ENCODE measurements at regions not wholly inside any gene's neighbourhood (a gene's known extent, or its start where the extent isn't known, plus 50 kb on each side); places are given as distances from the start of the nearest gene placed in this dataset.

- H3K27me3 Mint-ChIP-seq = no peaks in the 10 kb centered on the region
- intact Hi-C loops (cut with micrococcal nuclease) = no loop called here
- no peak overlapping the region for H3K27ac Mint-ChIP-seq
- H3K9me3 Mint-ChIP-seq = peaks cover 23% of the 10 kb centered on the region
- no peaks in the 10 kb centered on the region for H3K4me1 Mint-ChIP-seq (ENCODE audit: low read depth)
- no peaks in the 10 kb centered on the region for H3K36me3 Mint-ChIP-seq (ENCODE audit: low read depth)
- no peak overlapping the region for H3K4me3 Mint-ChIP-seq
Measured at GRCh38 chr17:70483624-70484023, 314.3 kb downstream of the KCNJ2 start.

DNA sequence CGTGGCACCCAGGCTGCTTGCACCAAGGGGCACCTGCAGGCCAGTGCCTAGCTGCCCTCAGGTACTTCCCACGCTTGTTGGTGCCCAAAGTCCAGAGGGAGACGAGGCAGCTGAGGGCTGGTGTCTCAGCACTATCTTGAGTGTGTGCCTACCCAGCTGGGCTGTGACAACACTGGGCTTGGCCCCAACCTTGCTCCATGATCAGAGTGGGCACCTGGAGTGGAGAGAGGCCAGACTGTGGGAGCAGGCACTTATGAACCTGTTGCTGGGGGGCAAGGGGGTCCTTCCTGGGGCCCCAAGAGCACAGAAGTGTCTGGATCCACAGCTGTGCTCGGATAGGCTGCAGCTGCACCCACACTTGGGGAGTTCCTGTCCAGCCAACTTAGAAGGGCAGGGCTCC is 314.7 kb downstream of the KCNJ2 start:
- peaks cover 23% of the 10 kb centered on the region for H3K9me3 Mint-ChIP-seq
- H3K4me3 Mint-ChIP-seq = no peak overlapping the region
- H3K27ac Mint-ChIP-seq = no peak overlapping the region
- intact Hi-C loops (cut with micrococcal nuclease) = no loop called here
- no peaks in the 10 kb centered on the region for H3K27me3 Mint-ChIP-seq
- no peaks in the 10 kb centered on the region for H3K36me3 Mint-ChIP-seq (ENCODE audit: low read depth)
- H3K4me1 Mint-ChIP-seq (ENCODE audit: low read depth) = no peaks in the 10 kb centered on the region

DNA sequence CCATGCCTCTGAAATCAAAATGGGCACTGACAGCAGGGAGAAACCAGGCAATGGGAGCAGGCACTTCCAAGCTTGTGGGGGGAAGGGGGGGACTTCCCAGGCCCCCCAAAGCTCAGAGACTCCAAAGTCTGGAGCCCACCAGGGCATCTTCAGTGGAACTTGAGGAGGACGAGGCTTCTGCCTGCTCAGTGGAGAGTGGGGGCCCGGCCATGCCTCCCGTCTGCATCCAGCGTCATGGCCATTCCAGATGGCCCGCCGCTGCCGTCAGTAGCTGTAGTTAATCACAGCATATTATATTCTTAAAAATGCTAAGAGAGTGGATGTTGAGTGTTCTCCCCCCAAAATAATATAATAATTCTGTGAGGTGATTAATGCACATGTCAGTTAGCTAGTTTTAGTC is 315.2 kb downstream of the KCNJ2 start:
- intact Hi-C loops (cut with micrococcal nuclease) = no loop called here
- Mint-ChIP-seq H3K9me3 (peaks cover 23% of the 10 kb centered on the region), H3K27ac (no peak overlapping the region), H3K36me3 (ENCODE audit: low read depth) (no peaks in the 10 kb centered on the region), H3K4me1 (ENCODE audit: low read depth) (no peaks in the 10 kb centered on the region), H3K27me3 (no peaks in the 10 kb centered on the region), H3K4me3 (no peak overlapping the region)

DNA sequence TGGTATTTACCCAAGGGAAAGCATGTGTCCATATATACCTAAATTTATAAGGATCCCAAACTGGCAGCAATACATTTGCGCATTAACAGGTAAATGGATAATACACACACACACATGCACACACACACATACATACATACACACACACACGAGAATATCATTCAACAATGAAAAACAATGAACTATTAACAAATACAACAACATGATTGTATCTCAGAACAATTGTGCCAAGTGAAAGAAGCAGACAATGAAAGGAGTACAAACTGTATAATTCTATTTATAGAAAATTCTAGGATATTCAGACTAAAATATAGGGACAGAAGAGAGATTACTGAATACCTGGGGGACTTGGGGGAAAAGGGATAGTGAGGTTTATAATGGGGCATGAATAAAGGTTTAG is 323.0 kb downstream of the KCNJ2 start:
- H3K4me3 Mint-ChIP-seq = no peak overlapping the region
- no peaks in the 10 kb centered on the region for H3K27me3 Mint-ChIP-seq
- no peak overlapping the region for H3K27ac Mint-ChIP-seq
- H3K36me3 Mint-ChIP-seq (ENCODE audit: low read depth) = no peaks in the 10 kb centered on the region
- H3K9me3 Mint-ChIP-seq = no peaks in the 10 kb centered on the region
- intact Hi-C loops (cut with micrococcal nuclease) = loop anchor here (10.0 kb wide), 2 partner anchors 62 to 318 kb away; no protein-coding TSS in a partner anchor
- H3K4me1 Mint-ChIP-seq (ENCODE audit: low read depth) = peaks cover 19% of the 10 kb centered on the region

- H3K9me3 Mint-ChIP-seq = no peaks in the 10 kb centered on the region
- H3K27me3 Mint-ChIP-seq = no peaks in the 10 kb centered on the region
- intact Hi-C loops (cut with micrococcal nuclease) = loop anchor here (10.0 kb wide), 2 partner anchors 61 to 319 kb away; no protein-coding TSS in a partner anchor
- H3K36me3 Mint-ChIP-seq (ENCODE audit: low read depth) = no peaks in the 10 kb centered on the region
- peak overlapping the region; percentile 31 for H3K27ac Mint-ChIP-seq
- peaks cover 19% of the 10 kb centered on the region for H3K4me1 Mint-ChIP-seq (ENCODE audit: low read depth)
- no peak overlapping the region for H3K4me3 Mint-ChIP-seq
Measured at GRCh38 chr17:70493277-70493874, 324.0 kb downstream of the KCNJ2 start.

DNA sequence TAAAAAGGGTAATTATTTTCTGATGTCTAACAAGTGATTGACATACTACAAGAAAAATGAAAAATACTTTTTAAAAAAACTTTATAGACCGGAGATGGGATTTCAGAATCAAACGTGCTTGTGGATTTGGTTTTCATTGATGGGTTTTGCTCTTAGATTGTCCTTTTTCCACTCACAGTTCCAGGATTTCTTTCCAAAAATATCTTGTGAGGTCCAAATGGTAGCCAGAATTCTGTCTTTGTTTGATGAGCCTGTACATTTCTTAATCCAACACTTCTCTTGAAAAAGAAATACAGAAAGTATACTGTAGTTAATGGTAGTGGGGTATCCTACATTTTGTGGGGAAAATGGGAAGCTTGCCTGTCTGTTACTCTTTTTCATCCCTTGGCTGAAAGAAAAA is 329.3 kb downstream of the KCNJ2 start:
- Mint-ChIP-seq H3K4me3 (no peak overlapping the region), H3K4me1 (ENCODE audit: low read depth) (peaks cover 38% of the 10 kb centered on the region), H3K27ac (peak overlapping the region; percentile 74), H3K36me3 (ENCODE audit: low read depth) (no peaks in the 10 kb centered on the region), H3K9me3 (no peaks in the 10 kb centered on the region), H3K27me3 (no peaks in the 10 kb centered on the region)
- intact Hi-C loops (cut with micrococcal nuclease) = loop anchor here (10.0 kb wide), 2 partner anchors 56 to 324 kb away; no protein-coding TSS in a partner anchor

DNA sequence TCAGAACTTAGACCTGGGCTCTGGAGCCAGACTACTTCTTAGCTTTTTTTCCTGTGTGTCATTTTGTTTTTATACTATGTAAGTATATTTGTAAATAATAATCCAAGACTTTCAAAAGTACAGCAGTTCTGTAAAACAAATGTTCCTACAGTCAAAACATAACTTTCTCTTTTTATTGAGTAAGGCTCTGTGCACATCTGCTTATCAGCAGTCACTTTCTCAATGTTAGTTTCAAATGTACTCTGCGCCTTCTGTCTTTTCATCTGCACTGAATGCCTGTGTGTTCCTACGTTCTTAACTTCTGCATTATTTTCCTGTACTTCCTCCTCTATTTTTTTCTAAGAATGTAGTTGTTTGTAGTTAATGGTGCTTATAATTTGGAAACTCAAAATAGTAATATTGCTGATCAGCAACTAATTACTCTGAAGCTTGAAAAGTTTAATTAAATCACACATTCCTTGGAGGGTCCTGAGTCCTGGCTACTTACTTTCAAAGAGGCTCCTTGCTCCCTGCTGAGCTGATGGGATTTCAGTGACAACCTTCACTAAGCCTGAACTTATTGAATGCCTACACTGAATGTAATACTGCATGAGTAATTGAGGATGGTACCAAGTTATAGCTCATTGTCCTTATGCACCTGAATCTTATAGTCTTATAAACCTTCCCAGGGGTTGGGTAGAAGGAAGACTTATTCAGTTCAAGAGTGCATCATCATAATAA is 329.9 kb downstream of the KCNJ2 start:
- Mint-ChIP-seq H3K27me3 (no peaks in the 10 kb centered on the region), H3K4me3 (no peak overlapping the region), H3K9me3 (no peaks in the 10 kb centered on the region), H3K27ac (peak overlapping the region; percentile 74), H3K4me1 (ENCODE audit: low read depth) (peaks cover 32% of the 10 kb centered on the region), H3K36me3 (ENCODE audit: low read depth) (no peaks in the 10 kb centered on the region)
- intact Hi-C loops (cut with micrococcal nuclease) = loop anchor here (10.0 kb wide), 2 partner anchors 56 to 324 kb away; no protein-coding TSS in a partner anchor

DNA sequence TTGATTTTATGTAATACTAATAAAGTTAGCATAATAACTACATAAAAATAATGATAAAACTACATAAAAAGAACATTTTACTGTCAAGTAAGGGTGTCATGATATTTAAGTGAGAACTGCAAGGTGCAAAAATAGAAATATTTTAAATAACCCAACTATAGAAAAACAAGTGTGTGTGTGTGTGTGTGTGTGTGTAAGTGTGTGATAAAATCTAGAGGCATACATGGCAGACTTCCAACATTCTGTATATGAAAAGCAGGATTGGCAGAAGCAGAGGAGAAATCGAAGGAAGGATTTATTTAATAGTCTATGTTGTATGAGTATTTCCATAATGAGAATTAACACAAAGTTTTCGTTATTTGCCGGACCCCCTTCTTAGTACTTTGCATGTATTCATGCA is 334.1 kb downstream of the KCNJ2 start:
- Mint-ChIP-seq H3K4me3 (no peak overlapping the region), H3K27me3 (no peaks in the 10 kb centered on the region), H3K36me3 (ENCODE audit: low read depth) (no peaks in the 10 kb centered on the region), H3K27ac (no peak overlapping the region), H3K4me1 (ENCODE audit: low read depth) (peaks cover 32% of the 10 kb centered on the region), H3K9me3 (no peaks in the 10 kb centered on the region)
- intact Hi-C loops (cut with micrococcal nuclease) = no loop called here

DNA sequence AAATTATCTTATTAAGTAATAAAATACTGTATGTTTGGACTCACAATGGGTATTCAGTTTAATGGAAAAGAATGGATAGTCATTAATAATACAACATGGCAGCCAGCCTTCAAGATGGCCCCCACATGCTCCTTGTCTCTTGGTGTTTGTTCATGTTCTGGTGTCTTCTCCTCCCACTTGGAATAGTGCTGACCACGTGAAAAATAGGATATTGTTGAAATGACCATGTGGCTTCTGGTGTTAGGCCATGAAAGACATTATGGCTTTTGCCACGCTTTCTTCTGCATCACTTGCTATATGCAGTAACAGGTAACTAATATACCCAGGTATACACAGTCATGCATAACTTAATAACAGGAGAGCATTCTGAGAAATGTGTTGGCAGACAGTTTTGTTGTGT is 341.0 kb downstream of the KCNJ2 start:
- intact Hi-C loops (cut with micrococcal nuclease) = no loop called here
- Mint-ChIP-seq H3K27me3 (no peaks in the 10 kb centered on the region), H3K9me3 (no peaks in the 10 kb centered on the region), H3K27ac (no peak overlapping the region), H3K4me3 (no peak overlapping the region), H3K4me1 (ENCODE audit: low read depth) (no peaks in the 10 kb centered on the region), H3K36me3 (ENCODE audit: low read depth) (no peaks in the 10 kb centered on the region)

DNA sequence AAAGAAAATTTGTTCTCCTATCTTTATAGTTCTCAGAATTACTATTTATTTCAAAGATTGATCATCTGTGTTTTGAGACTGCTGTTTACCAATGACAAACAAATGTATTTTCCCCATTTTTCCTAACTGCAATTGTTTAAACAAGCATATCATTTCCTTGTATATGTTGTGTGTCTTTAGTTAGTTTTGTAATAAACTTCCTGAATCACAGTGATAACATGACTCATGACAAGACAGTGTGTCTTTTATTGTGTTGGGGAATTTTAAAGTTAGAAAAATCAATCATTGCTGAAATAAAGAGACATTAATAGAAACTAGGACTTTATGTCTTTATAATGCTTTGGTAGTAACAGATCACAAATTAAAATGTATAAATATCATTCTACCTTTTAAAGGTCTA is 348.5 kb downstream of the KCNJ2 start:
- intact Hi-C loops (cut with micrococcal nuclease) = no loop called here
- H3K4me3 Mint-ChIP-seq = no peak overlapping the region
- H3K4me1 Mint-ChIP-seq (ENCODE audit: low read depth) = peaks cover 26% of the 10 kb centered on the region
- no peaks in the 10 kb centered on the region for H3K36me3 Mint-ChIP-seq (ENCODE audit: low read depth)
- H3K27me3 Mint-ChIP-seq = no peaks in the 10 kb centered on the region
- H3K9me3 Mint-ChIP-seq = no peaks in the 10 kb centered on the region
- no peak overlapping the region for H3K27ac Mint-ChIP-seq

- H3K27ac Mint-ChIP-seq = no peak overlapping the region
- no peaks in the 10 kb centered on the region for H3K9me3 Mint-ChIP-seq
- no peaks in the 10 kb centered on the region for H3K27me3 Mint-ChIP-seq
- H3K4me3 Mint-ChIP-seq = no peak overlapping the region
- peaks cover 26% of the 10 kb centered on the region for H3K4me1 Mint-ChIP-seq (ENCODE audit: low read depth)
- H3K36me3 Mint-ChIP-seq (ENCODE audit: low read depth) = no peaks in the 10 kb centered on the region
- intact Hi-C loops (cut with micrococcal nuclease) = no loop called here
Measured at GRCh38 chr17:70519300-70519699, 350.0 kb downstream of the KCNJ2 start.

DNA sequence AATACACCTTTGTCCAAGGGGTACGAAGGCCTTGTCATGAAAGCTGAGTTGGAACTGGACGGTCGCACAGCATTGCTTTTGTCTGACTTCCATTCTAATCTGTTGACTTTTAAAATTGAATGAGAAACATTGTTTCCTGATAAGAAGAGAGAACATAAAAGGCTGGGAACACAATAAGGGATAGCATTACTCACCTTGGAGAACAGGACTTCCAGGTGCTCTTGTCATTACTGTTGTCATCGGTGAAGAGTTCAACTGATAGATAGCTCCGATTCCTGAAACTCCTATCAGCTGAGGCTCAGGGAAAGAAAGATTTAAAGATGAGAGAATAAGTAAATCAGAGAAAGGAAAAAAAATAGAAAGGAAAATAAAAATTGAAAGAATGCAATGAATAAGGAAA is 351.1 kb downstream of the KCNJ2 start:
- intact Hi-C loops (cut with micrococcal nuclease) = no loop called here
- Mint-ChIP-seq H3K36me3 (ENCODE audit: low read depth) (no peaks in the 10 kb centered on the region), H3K27ac (no peak overlapping the region), H3K4me3 (no peak overlapping the region), H3K27me3 (no peaks in the 10 kb centered on the region), H3K9me3 (no peaks in the 10 kb centered on the region), H3K4me1 (ENCODE audit: low read depth) (peaks cover 27% of the 10 kb centered on the region)

DNA sequence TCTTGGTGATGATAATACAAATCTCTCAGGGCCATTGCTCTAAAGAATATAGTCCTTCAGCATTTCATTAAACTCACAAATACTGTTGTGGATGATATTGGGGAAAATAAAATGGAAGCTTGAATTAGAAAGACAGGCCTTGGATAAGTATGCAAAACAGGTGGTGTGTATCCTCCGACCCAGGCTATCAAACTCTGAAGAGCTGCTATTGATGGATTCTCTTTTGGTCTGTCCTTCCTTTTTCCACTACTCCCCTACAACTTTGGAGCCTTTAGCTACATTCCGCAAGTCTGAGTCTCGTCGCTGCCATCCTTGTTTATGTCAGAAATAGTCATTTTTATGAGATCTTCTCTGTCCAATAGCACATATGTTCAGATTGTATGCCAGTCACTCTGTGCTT is 351.6 kb downstream of the KCNJ2 start:
- Mint-ChIP-seq H3K9me3 (no peaks in the 10 kb centered on the region), H3K27me3 (no peaks in the 10 kb centered on the region), H3K4me1 (ENCODE audit: low read depth) (peaks cover 31% of the 10 kb centered on the region), H3K27ac (no peak overlapping the region), H3K4me3 (no peak overlapping the region), H3K36me3 (ENCODE audit: low read depth) (no peaks in the 10 kb centered on the region)
- intact Hi-C loops (cut with micrococcal nuclease) = no loop called here

GRCh38 chr17:70521821-70522256 is 352.5 kb downstream of the KCNJ2 start:
- no peaks in the 10 kb centered on the region for H3K9me3 Mint-ChIP-seq
- H3K27ac Mint-ChIP-seq = peak overlapping the region; percentile 19
- peaks cover 33% of the 10 kb centered on the region for H3K4me1 Mint-ChIP-seq (ENCODE audit: low read depth)
- H3K27me3 Mint-ChIP-seq = no peaks in the 10 kb centered on the region
- intact Hi-C loops (cut with micrococcal nuclease) = no loop called here
- H3K36me3 Mint-ChIP-seq (ENCODE audit: low read depth) = no peaks in the 10 kb centered on the region
- no peak overlapping the region for H3K4me3 Mint-ChIP-seq

All from dendritic cell treated with granulocyte-macrophage colony-stimulating factor and Interleukin-4, amounts not matched to agents 40 ng/mL and 50 ng/mL, for 4 days (primary cell).